ENCODE measurements at regions not wholly inside any gene's neighbourhood (a gene's known extent, or its start where the extent isn't known, plus 50 kb on each side); places are given as distances from the start of the nearest gene placed in this dataset.
A peak's percentile ranks its signal among the peaks of the same experiment; 100 is the strongest.

- no peaks in the 10 kb centered on the region for H3K36me3 Mint-ChIP-seq (ENCODE audit: low read depth)
- H3K27ac Mint-ChIP-seq, result peak overlapping the region; percentile 96
- no peaks in the 10 kb centered on the region for H3K9me3 Mint-ChIP-seq
- peaks cover 54% of the 10 kb centered on the region for H3K4me1 Mint-ChIP-seq (ENCODE audit: low read depth)
- no peak for TF ChIP-seq CTCF (IDR thresholded peaks at IDR 0.05)
- no peak overlapping the region; the same call in 1 of the 2 replicates for H3K4me3 Mint-ChIP-seq
- peaks cover 2% of the 10 kb centered on the region; the same call in 1 of the 2 replicates for H3K27me3 Mint-ChIP-seq (ENCODE audit: insufficient read depth)
- DNase-seq, result no peak
Measured at GRCh38 chr17:12403881-12404398, 261.8 kb upstream of the MYOCD start.

GRCh38 chr17:12406623-12407215 is 259.0 kb upstream of the MYOCD start:
- Mint-ChIP-seq H3K9me3 (no peaks in the 10 kb centered on the region), H3K27ac (peak overlapping the region; percentile 82), H3K27me3 (ENCODE audit: insufficient read depth) (peaks cover 3% of the 10 kb centered on the region; the same call in 1 of the 2 replicates), H3K4me3 (peak overlapping the region; percentile 8; the same call in 1 of the 2 replicates), H3K36me3 (ENCODE audit: low read depth) (no peaks in the 10 kb centered on the region), H3K4me1 (ENCODE audit: low read depth) (peaks cover 54% of the 10 kb centered on the region)
- TF ChIP-seq CTCF (IDR thresholded peaks at IDR 0.05), result no peak
- peak; percentile 11 for DNase-seq

- Mint-ChIP-seq H3K4me1 (ENCODE audit: low read depth) (peaks cover 50% of the 10 kb centered on the region), H3K9me3 (no peaks in the 10 kb centered on the region), H3K27me3 (ENCODE audit: insufficient read depth) (peaks cover 3% of the 10 kb centered on the region; the same call in 1 of the 2 replicates), H3K4me3 (no peak overlapping the region; the same call in 1 of the 2 replicates), H3K36me3 (ENCODE audit: low read depth) (no peaks in the 10 kb centered on the region), H3K27ac (peak overlapping the region; percentile 82)
- no peak for DNase-seq
- TF ChIP-seq CTCF (IDR thresholded peaks at IDR 0.05), result no peak
Measured at GRCh38 chr17:12407495-12408252, 258.0 kb upstream of the MYOCD start.

- H3K9me3 Mint-ChIP-seq, result no peaks in the 10 kb centered on the region
- no peak for TF ChIP-seq CTCF (IDR thresholded peaks at IDR 0.05)
- peaks cover 3% of the 10 kb centered on the region; the same call in 1 of the 2 replicates for H3K27me3 Mint-ChIP-seq (ENCODE audit: insufficient read depth)
- no peaks in the 10 kb centered on the region for H3K36me3 Mint-ChIP-seq (ENCODE audit: low read depth)
- no peak overlapping the region for H3K4me3 Mint-ChIP-seq
- no peak for DNase-seq
- no peak overlapping the region for H3K27ac Mint-ChIP-seq
- peaks cover 41% of the 10 kb centered on the region for H3K4me1 Mint-ChIP-seq (ENCODE audit: low read depth)
Measured at GRCh38 chr17:12409082-12409481, 256.6 kb upstream of the MYOCD start.

GRCh38 chr17:12410717-12411116 is 255.0 kb upstream of the MYOCD start:
- Mint-ChIP-seq H3K4me1 (ENCODE audit: low read depth) (peaks cover 44% of the 10 kb centered on the region), H3K36me3 (ENCODE audit: low read depth) (no peaks in the 10 kb centered on the region)

More at GRCh38 chr17:12410717-12411116, 255.0 kb upstream of the MYOCD start:
- no peak for DNase-seq
- Mint-ChIP-seq H3K27ac (no peak overlapping the region), H3K4me3 (no peak overlapping the region), H3K27me3 (ENCODE audit: insufficient read depth) (peaks cover 1% of the 10 kb centered on the region; the same call in 1 of the 2 replicates), H3K9me3 (no peaks in the 10 kb centered on the region)
- TF ChIP-seq CTCF (IDR thresholded peaks at IDR 0.05), result no peak
